OCI-LY7 (cell line): ENCODE measurements at regions not wholly inside any gene's neighbourhood (a gene's known extent, or its start where the extent isn't known, plus 50 kb on each side); places are given as distances from the start of the nearest gene placed in this dataset.
"Not testable (repeated sequence)": the region's sequence is repeated elsewhere in the genome, so short reads cannot be mapped to it uniquely, and the experiment has no call there.

Experiments
- BruUV-seq: library from RNA; stranded (reverse); fragments of 400-500 nt; replicated peaks from 2 replicates; lab custom pipeline; 2021; lab: Mats Ljungman, UMichigan
- CTCF ChIA-PET: fragments of 300-600 bp; sonication (Branson Sonifier 250); formaldehyde crosslinking; loops from one replicate; lab custom pipeline; 2022; ENCODE audit warnings: antibody characterized with exemption; ENCODE audit not compliant: unreplicated experiment; lab: Charles Lee
- POLR2A ChIA-PET: fragments of 300-600 bp; sonication (Branson Sonifier 250); formaldehyde crosslinking; loops from one replicate; lab custom pipeline; 2022; ENCODE audit warnings: antibody characterized with exemption; lab: Charles Lee
- DNase-seq: peaks from one replicate; pipeline ENCODE4 v3.0.0-alpha.2; 2015; ENCODE audit warnings: low spot score
- H2AFZ ChIP-seq: fragments of 200-600 bp; sonication (generic), shearing (Covaris generic); 2 replicates; pipeline ENCODE4 v1.6.1; 2014; ENCODE audit warnings: mild to moderate bottlenecking, antibody characterized with exemption, low read length, moderate library complexity
- H3K27ac ChIP-seq: fragments of 200-600 bp; sonication (generic); 2 replicates; pipeline ENCODE4 v1.5.1; 2014; ENCODE audit warnings: mixed run types, low read depth, mild to moderate bottlenecking, moderate library complexity, low read length, inconsistent platforms; ENCODE audit not compliant: poor library complexity, severe bottlenecking
- H3K36me3 ChIP-seq: fragments of 200-600 bp; sonication (generic); 2 replicates; pipeline ENCODE4 v1.6.1; 2014; ENCODE audit warnings: mild to moderate bottlenecking, antibody characterized with exemption, low read length, moderate library complexity, mixed read lengths; ENCODE audit not compliant: insufficient read depth
- H3K4me1 ChIP-seq: fragments of 200-600 bp; sonication (generic); 2 replicates; pipeline ENCODE4 v1.5.1; 2014; ENCODE audit warnings: mild to moderate bottlenecking, low read length; ENCODE audit not compliant: insufficient read depth, poor library complexity, severe bottlenecking
- H3K4me2 ChIP-seq: fragments of 200-600 bp; sonication (generic); 2 replicates; pipeline ENCODE4 v1.6.1; 2014; ENCODE audit warnings: mild to moderate bottlenecking, low read length
- H3K4me3 ChIP-seq: fragments of 200-600 bp; sonication (generic); 2 replicates; pipeline ENCODE4 v1.5.1; 2014; ENCODE audit warnings: mild to moderate bottlenecking, low read depth, low read length; ENCODE audit not compliant: poor library complexity, severe bottlenecking
- H3K79me2 ChIP-seq: fragments of 200-600 bp; sonication (generic); 2 replicates; pipeline ENCODE4 v1.6.1; 2016; ENCODE audit warnings: low read depth, mild to moderate bottlenecking, low read length, moderate library complexity, mixed read lengths; ENCODE audit not compliant: insufficient read depth
- H3K9me2 ChIP-seq: fragments of 200-600 bp; sonication (generic); 2 replicates; pipeline ENCODE4 v1.6.1; 2016; ENCODE audit warnings: mild to moderate bottlenecking, low read length, mixed read lengths; ENCODE audit not compliant: insufficient read depth
- H3K9me3 ChIP-seq: fragments of 200-600 bp; sonication (generic); 2 replicates; pipeline ENCODE4 v1.6.1; 2014; ENCODE audit warnings: mild to moderate bottlenecking, mixed run types, low read length, mixed read lengths
- H4K20me1 ChIP-seq: fragments of 200-600 bp; sonication (generic); 2 replicates; pipeline ENCODE4 v1.6.1; 2014; ENCODE audit warnings: mild to moderate bottlenecking, antibody characterized with exemption, low read length, moderate library complexity, mixed read lengths; ENCODE audit not compliant: insufficient read depth
- EZH2phosphoT487 ChIP-seq: fragments of 200-600 bp; sonication (generic); IDR thresholded peaks from 2 replicates; pipeline ENCODE4 v1.6.1; 2018; ENCODE audit warnings: low read depth, borderline replicate concordance, mild to moderate bottlenecking, mixed run types, antibody characterized with exemption, low read length, moderate library complexity, mixed read lengths
- intact Hi-C: fragments of 100-400 bp; cut with micrococcal nuclease; formaldehyde crosslinking; loops from one replicate; pipeline ENCODE4 v1.10.0; 2022; ENCODE audit not compliant: unreplicated experiment
- TF ChIP-seq, protein P1 (sequence below): fragments of 200-600 bp; sonication (generic); conservative IDR thresholded peaks from 2 replicates; pipeline ENCODE4 v1.5.1; 2014; ENCODE audit warnings: mild to moderate bottlenecking, antibody characterized with exemption, low read length, moderate library complexity, mixed read lengths

DNA sequence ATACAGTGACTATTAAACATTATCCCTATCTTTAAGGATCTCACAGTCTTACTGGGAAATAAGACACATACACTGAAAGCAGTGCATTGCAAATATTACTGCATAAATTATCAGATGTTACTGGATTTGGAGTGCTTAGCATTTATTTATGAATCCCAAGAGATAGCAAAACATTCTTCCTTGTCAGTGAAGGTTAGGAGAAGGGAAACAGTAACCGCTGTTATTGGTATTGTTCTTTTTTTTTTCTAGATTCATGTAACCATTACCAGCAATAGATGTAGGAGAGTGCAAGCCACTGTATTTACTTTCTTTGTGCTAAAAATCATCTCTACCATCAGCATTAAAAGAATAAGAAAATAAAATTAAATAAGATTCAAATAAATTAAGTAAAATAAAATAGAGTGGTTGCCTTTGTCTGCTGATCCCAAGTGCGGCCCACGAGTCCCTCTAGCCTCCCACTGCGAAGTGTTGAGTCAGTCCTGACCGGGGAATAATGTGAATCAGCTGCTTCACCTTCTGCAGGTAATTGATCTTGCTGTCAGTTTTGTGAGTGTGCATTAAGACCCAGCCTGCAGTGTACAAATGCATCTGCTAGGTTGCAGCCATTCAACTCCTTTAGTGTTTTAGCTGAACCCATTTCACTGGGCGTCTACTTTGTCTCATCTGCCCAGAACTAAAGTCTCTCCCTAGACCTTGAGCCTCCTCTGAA is 1344.9 kb downstream of the GATA3 start:
- Histone ChIP-seq H3K9me3 (no peaks in the 10 kb centered on the region), H3K9me2 (no peaks in the 10 kb centered on the region), H3K79me2 (no peaks in the 10 kb centered on the region), H3K4me2 (no peak overlapping the region), H3K27ac (no peak overlapping the region), H2AFZ (no peak overlapping the region), H4K20me1 (no peaks in the 10 kb centered on the region), H3K4me1 (no peaks in the 10 kb centered on the region), H3K4me3 (no peak overlapping the region), H3K36me3 (no peaks in the 10 kb centered on the region)
- no peak for DNase-seq
- CTCF ChIA-PET: no interaction called here
- TF ChIP-seq, protein P1, sequence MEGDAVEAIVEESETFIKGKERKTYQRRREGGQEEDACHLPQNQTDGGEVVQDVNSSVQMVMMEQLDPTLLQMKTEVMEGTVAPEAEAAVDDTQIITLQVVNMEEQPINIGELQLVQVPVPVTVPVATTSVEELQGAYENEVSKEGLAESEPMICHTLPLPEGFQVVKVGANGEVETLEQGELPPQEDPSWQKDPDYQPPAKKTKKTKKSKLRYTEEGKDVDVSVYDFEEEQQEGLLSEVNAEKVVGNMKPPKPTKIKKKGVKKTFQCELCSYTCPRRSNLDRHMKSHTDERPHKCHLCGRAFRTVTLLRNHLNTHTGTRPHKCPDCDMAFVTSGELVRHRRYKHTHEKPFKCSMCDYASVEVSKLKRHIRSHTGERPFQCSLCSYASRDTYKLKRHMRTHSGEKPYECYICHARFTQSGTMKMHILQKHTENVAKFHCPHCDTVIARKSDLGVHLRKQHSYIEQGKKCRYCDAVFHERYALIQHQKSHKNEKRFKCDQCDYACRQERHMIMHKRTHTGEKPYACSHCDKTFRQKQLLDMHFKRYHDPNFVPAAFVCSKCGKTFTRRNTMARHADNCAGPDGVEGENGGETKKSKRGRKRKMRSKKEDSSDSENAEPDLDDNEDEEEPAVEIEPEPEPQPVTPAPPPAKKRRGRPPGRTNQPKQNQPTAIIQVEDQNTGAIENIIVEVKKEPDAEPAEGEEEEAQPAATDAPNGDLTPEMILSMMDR: no peak
- TF ChIP-seq EZH2phosphoT487: no peak
- POLR2A ChIA-PET: no interaction called here
- BruUV-seq: no TSS peak
- intact Hi-C loops: no loop called here

DNA sequence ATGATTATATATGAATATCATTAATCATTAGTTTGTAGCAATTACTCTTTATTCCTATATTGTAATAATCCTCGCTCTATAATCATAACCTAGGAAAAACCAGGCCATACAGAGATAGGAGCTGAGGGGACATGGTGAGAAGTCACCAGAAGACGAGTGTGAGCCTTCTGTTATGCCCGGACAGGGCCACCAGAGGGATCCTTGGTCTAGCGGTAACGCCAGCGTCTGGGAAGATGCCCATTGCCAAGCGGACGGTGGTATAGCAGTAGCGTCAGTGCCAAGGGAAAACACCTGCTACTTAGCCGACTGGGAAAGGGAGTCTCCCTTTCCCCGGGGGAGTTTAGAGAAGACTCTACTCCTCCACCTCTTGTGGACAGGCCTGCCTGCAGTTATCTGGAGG is 1347.6 kb downstream of the GATA3 start:
- H3K27ac ChIP-seq, H3K79me2 ChIP-seq, H3K4me2 ChIP-seq, H3K9me3 ChIP-seq, H4K20me1 ChIP-seq, CTCF ChIA-PET, POLR2A ChIA-PET, H3K9me2 ChIP-seq, H2AFZ ChIP-seq, H3K4me3 ChIP-seq, H3K36me3 ChIP-seq, DNase-seq, intact Hi-C loops, H3K4me1 ChIP-seq, BruUV-seq: not testable (repeated sequence)
- TF ChIP-seq, protein P1: 0 out of 2 replicates have a peak, but pooled peaks have one; percentile 23

DNA sequence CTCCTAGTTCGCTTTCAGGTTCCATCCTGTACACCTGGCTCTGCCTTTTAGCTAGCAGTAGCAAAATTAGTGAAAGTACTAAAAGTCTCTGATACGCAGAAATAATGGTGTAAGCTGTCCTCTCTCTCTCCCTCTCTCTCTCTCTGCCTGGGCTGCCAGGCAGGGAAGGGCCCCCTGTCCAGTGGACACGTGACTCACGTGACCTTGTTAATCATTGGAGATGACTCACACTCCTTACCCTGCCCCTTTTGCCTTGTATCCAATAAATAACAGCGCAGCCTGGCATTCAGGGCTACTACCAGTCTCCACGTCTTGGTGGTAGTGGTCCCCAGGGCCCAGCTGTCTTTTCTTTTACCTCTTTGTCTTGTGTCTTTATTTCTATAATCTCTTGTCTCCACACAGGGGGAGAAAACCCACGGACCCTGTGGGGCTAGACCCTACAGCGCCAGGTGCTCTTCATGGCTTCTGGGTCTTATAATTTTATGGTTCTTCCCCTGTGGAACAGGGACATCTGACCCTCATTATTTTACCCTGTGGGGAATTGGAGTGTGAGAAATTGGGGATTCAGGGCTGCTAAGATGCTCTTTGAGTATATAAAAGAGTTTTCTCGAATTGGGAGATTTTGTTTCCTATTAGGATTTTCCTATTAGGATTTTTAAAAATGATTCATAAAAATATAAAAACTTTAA is 1348.2 kb downstream of the GATA3 start:
- H3K27ac ChIP-seq, DNase-seq, H3K4me3 ChIP-seq, H3K9me2 ChIP-seq, H3K4me1 ChIP-seq, POLR2A ChIA-PET, H4K20me1 ChIP-seq, BruUV-seq, H3K9me3 ChIP-seq, CTCF ChIA-PET, H3K36me3 ChIP-seq, H3K4me2 ChIP-seq, intact Hi-C loops, H3K79me2 ChIP-seq, H2AFZ ChIP-seq: not testable (repeated sequence)

DNA sequence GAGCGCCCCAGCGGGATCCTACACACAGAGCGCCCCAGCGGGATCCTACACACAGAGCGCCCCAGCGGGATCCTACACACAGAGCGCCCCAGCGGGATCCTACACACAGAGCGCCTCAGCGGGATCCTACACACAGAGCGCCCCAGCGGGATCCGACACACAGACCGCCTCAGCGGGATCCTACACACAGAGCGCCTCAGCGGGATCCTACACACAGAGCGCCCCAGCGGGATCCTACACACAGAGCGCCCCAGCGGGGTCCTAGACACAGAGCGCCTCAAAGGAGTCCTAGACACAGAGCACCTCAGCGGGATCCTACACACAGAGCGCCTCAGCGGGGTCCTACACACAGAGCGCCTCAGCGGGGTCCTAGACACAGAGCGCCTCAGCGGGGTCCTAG is 1352.7 kb downstream of the GATA3 start:
- H3K4me1 ChIP-seq, BruUV-seq, H2AFZ ChIP-seq, H4K20me1 ChIP-seq, H3K9me3 ChIP-seq, H3K9me2 ChIP-seq, H3K4me2 ChIP-seq, H3K4me3 ChIP-seq, H3K36me3 ChIP-seq, H3K27ac ChIP-seq, CTCF ChIA-PET, DNase-seq, H3K79me2 ChIP-seq, POLR2A ChIA-PET, intact Hi-C loops: not testable (repeated sequence)
